HG03064 (cell line): ENCODE measurements at regions not wholly inside any gene's neighbourhood (a gene's known extent, or its start where the extent isn't known, plus 50 kb on each side); places are given as distances from the start of the nearest gene placed in this dataset.
"Not testable (repeated sequence)": the region's sequence is repeated elsewhere in the genome, so short reads cannot be mapped to it uniquely, and the experiment has no call there.

ENCODE experiments used
- ATAC-seq: cut with Tn5 transposase; IDR thresholded peaks from one replicate; pipeline ENCODE4 v1.9.1; 2021; ENCODE audit warnings: low read depth; ENCODE audit not compliant: unreplicated experiment

DNA sequence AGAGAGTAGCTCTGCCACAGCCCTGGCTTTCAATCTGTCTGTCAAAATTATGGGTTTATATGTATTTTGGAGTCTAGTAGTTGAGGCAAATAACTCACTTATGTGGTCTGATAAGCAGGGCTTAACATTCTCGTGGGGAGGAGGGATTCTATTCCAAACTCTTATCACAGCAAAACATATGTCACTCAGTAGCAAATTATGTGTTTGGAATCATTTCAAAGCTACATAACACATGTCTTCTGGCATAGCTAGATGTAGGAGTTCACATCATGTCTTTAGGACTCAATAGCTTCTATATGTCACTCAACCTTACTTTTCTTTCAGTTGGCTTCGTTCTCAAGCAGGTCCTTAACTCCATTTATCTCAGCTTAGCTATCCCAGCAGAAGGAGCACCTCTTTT, 144.5 kb upstream of the SEMA6A start:
- ATAC-seq: no peak

DNA sequence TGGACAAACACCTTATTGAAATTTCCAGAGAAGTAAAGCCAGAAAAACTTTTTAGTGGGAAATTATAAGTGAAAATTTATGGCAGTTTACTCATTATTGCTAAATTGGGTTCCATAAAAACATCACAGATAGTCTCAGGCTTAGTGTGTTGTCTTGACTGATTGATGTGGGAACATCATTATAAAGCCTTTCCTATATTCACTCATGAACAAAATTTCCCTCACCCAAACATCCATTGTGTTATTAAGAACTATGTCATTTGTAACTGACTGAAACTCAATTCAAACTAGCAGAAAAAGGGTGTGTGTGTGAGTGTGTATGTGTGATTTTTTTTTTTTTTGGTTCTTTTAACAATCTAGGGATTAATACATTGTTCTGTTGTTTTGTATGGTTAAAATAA, 143.7 kb upstream of the SEMA6A start:
- no peak for ATAC-seq

DNA sequence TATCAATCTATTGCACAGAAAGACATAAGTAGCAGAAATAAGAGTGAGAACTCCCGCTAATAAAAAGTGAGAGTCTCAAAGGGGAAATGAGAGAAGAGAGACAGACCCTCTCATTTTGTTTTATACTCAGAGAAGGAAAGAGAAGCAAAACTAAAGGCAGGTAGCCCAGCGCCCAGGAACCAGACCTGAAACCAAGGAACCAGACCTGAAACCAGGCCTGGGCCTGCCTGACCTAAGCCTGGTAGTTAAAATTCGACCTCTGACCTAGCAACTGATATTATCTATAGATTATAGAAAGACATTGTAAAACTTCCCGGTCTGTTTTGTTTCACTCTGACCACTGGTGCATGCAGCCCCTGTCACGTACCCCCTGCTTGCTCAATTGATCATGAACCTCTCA, 134.5 kb upstream of the SEMA6A start:
- ATAC-seq: no peak

DNA sequence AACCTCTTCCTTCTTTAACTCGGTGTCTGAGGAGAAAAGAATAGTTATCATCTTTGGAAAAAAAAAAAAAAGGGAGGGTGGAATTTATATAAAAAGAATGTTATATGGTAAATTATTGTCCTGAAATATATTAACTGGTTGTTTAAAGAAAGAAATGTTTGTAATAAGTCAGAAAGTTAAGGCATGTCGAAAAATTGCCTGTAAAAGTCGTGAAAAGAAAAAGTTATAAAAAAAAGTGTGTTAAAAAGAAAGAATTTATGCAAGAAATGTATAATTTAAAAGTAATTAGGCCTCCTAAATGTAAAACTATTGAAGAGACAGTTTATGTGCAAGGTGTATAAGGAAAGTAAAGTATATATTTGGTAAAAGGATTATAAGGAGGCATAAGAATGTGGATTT, 130.5 kb upstream of the SEMA6A start:
- not testable (repeated sequence) for ATAC-seq

DNA sequence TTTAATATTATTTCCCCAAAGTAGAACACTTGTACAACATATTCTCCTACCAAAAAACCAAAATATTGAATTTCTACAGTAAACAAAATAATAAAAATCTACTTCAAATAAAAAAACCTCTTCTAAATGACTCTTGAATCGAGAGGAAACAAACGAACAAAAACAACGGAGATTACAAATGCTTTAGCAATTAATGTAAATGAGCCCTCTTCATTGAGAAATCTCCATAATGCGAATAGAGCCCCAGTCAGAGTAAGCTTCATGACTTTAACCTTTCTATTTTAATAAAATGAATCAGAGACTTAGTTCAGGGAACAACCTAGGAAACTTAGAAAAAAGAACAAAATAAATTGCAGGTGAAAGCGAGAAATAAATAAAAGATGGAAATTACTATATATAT, 129.3 kb upstream of the SEMA6A start:
- no peak for ATAC-seq

DNA sequence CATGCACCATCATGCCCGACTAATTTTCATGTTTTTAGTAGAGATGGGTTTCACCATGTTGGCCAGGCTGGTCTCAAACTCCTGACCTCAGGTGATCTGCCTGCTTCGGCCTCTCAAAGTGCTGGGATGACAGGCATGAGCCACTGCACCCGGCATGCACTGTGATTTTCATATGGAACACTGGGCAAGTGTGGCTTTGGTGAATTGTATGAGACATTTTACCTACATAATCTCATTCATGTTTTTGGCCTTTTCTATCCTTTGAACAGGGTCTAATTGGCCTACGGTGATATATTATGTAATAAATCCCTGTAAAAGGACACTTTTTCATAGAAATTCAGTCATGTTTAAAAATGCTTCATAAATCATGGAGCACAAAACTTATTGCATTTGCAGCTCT, 128.7 kb upstream of the SEMA6A start:
- ATAC-seq: no peak

DNA sequence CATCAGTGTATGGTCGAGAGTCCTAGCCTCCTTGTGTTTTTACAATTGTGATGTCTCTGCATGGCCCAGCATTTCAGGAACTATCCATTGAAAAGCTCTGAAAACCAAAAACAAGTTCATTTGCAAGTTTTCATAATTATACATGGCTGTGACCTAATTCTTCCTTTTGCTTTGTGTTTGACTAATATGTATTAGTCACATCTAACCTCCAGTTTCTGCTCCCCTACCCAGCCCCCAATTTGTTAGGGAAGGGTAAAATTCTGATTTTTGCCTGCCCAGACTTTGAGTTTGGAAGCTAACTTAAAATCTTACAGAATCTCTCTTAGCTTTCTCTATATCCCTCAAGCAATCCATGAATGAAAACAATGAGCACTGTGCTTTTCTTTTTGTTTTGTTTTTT, 128.2 kb upstream of the SEMA6A start:
- no peak for ATAC-seq

DNA sequence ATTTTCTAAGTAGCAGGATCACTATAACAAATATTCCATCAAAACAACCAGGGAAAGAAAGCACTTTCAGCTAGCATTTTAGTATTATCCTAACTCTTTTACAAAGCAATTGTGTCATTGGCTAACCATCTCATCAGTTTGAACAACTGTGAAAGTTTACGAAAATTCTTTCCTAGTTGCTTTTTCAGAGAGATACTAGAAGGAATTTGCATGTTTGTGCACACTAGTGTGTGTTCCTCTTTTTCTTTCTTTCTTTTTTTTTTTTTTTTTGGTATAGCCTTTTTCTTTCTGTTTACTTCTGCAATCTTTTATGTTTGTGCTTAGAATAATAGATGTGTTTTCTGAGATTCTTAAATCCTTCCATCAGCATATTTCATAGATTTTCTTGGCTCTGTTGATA, 124.7 kb upstream of the SEMA6A start:
- no peak for ATAC-seq

DNA sequence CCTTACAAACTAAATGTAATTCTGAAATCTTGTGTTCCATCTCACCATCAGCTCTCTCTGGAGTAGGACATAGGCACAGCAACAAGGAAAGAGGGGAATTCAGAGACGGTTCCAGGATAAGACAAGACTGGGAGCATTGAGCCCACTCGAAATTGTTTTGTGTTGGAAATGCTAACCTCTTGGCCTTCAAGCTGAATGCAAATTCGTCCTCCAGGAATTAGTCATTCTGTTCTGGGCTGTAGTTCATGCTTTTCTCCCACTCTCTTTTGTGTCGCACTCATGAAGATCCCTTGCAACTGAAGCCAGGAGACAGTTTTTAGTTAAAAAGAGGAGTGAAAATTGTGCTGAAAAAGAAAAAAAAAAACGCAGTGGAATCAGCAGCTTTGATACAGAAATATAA, 121.7 kb upstream of the SEMA6A start:
- peak; percentile 68 for ATAC-seq

DNA sequence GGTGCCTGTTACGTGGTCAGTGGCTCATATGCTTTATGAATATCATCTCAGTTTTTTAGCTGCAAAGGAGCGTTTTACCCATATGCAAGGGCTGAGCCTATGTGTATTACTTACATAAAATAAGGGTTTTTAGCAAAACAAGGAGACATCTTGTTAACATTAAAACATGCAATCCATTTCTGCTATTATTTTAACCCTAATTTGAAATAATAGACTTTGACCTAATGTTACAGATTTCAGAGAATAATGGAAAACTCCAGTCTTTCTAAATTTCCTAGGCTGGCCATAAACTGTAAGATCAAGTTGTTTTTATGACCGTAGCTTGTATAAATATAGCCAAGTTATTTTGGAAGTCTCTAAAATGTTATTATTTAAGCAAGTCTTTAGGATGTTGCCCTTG, 121.1 kb upstream of the SEMA6A start:
- ATAC-seq: no peak

DNA sequence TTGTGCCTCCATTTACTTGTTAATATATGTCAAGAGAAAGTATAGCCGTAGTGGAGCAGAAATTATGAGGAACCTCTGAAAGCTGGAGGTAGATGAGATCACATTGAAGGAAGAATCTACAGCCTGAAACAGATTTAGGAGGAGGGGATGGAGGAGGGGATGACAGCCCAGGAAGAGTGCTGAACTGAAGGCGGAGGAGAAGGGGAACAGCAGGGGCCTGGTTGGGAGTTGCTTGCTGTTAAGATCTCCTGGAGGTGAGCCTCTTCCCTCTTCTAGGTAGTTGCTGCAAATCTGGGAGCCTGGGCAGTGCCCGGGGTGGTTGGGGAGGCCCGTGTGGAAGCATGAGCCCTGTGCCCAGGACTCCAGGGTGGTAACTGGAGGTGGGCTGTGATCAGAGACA, 111.8 kb upstream of the SEMA6A start:
- ATAC-seq: no peak

DNA sequence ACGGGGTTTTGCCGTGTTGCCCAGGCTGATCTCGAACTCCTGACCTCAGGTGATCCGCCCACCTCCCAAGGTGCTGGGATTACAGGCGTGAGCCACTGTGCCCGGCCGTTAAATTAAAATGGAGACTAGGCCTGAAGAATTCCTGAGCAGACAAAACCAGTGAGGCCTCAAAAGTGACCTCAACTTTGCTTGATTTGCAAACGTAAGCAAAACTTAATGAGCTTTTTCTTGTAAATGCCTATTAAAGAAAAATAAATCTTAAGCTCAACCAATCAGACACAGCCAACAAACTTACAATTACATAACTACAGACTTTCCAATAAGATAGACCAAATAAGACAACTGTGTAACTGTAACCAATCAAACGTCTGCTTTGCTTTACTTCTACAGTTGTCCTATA, 111.3 kb upstream of the SEMA6A start:
- no peak for ATAC-seq

DNA sequence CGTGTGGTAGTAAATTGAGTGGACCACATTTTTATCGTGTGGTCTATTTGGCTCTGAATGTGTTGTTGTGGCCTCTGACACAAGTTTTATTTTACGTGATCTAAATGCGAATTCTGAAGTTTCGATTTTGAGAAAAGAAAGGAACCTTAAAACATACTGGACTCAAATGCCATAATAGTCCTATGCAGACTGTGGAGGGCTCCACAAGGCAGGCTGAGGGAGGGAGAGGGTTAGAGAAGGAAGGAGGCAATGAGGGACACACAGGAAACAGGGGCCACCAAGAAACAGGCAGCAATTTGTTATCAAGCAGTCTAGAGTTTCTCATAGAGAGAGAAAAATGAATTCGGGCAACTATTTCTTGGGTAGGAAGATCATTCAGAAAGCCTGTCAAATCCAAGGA, 110.4 kb upstream of the SEMA6A start:
- ATAC-seq: no peak

DNA sequence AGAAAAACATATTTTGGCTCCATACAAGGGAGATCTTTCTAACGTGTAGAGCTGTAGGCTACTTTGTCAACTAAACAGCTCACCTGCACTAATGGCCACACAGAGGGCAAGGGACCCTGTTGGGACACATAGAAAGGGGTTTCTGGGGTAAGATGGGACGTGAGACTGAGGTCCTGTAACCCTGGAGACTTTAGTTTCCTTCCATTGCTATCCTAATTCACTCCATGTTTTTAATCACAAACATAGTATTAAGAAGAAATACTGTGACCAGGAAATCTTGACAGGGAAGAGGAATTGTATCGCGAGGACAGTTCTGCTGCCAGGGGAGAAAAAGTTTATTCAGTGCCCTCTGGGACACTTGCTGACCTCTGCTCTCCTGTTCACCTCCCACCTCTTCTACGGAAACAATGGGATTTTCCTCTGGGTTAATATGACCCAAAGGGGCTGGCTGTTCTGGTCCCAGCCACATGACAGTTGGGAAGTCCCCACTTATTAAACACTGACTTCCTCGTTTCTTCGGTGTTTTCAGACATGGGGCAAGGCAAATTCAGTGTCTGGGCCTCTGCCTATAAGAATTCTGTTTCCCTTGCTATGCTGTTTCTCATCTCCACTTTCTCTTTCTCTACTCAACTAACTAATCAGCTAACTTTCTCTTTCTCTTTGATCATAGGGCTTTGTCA, 106.9 kb upstream of the SEMA6A start:
- peak; percentile 95 for ATAC-seq

DNA sequence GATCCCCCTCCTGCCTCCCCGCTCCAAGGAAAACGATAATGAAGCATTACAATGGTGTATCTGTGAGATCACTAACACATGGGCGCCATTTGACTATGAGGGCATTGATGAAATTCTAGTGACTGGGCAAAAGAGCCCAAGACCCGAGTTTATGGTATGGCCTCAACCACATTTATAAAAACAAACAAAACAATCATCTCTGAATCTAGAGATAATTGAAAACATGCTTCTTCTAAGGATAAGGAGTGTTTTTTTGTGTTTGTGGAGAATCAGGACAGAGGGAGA, 100.9 kb upstream of the SEMA6A start:
- ATAC-seq: no peak

DNA sequence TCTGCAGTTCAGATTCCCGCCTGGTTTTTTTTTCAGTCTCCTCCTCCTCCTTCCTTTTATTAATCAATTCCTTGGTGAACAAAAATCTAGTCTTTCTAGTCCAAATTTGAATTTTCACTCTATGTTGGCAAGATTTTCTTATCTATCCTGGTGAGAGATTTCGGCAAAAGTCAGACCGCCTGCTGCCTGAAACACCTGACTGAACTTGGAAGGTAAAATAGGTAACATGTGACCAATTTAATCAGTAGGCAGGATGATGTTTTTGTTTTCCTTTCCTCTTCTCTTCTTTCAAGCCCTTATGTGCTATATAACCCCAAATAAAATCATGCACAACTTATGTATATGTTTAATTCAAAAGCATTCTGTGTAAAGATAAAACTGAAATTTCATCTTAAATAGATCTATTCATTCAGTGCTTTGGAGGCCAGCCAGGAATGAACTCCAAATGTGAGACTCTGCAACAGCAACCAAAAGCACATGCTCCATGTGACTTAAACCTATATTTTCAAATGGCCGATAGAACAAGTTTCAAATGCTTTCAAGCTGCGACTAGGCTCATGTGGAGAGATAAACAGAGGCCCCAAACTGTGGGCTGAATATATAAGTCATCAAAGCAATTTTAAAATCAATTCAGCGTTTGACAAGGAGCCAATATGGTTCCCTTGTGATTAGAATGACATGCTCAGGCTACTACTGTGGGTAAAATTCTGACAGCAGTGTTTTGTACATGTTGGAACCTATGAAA, 100.4 kb upstream of the SEMA6A start:
- ATAC-seq: no peak

DNA sequence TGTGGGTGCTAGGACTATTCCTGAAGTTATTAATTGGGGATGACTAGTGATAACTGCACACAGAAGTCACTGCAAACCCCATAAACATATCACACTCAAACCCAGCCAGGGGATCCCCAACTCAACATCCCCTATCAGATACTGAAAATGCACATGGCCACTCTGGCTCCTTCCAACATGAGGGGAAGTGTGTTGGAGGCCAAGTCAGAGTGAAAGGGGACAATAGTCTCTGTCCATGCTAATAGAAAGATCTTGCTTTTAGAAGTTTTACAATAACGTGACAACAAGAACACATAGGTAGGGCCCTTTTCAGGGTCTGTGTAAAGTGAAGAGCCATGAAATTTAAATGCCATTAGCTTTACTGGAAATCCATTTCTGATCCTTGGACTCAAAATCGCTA, 98.8 kb upstream of the SEMA6A start:
- no peak for ATAC-seq

DNA sequence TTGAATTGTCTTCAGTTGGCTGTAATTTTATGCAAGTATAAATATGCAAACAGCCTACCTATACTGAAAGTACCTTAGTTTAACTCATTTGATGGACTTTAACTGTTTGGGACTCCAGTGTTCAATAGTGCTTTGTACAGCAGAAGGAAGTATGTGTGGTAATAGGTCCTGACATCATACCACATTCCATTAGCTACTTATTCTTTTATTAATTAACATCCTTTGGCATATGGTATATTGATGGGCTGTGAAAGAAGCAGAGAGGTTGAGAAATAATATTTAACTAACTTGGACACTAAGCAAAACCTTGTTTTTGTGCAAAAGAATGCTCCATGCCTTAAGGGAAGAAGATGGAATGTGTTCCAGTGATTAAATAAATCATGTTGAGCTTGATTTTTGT, 97.6 kb upstream of the SEMA6A start:
- no peak for ATAC-seq

DNA sequence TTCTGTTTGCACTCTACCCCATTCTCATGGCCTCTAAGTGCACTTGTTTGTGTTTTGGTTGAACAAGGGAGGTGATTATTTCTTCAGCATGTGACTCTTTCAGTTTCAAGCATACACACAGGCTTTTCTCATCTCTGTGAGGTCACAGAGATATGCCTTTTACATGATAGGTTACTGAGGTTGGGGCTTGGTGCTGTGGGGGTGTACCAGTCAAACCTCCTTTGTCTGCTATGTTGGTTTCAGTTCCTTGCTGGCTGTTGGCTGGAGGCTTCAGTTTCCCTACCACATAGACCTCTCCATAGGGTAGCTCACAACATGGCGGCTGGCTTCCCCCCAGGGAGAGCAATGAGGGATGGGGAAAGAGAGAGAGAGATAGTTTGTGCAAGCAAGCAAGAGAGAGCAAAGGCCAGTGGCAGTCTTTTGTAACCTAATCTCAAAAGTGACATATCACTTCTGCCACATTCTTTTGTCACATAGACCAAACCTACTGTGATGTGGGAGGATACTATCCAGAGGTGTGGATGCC, 96.7 kb upstream of the SEMA6A start:
- ATAC-seq: peak; percentile 91

DNA sequence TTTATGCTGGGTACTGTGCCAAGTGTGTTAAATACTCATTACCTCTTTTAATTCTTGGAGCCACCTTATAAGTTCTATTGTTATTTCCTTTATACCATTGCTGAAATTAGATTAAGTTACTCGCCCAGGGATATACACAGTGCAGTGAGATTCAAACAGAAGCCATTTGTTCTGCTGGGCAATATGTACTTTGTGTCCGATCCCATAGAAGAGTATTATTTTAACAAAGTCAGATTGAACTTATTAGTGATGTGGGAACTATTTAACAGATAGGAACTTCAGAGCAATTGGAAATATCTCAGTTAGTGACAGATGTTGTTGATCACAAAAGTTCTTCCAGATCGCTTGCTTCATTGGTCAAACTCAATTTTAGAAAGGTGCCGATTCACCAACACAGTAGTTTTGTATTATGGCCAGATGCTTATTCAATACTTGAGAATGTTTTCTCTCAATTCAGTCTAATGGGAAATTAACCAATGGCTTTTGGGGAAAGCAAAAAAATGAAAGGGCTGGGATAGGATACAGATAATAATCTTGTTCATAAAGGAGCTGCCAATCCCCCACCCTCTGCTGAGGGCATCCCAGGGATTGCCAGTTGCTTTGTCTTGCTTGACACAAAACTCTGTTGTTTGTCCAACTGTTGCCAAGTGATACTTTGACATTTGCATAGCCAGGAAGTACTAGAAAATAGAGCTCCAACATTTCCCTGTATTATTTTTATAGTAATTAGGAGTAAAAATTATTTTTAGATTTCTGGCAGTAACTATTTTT, 94.8 kb upstream of the SEMA6A start:
- no peak for ATAC-seq

DNA sequence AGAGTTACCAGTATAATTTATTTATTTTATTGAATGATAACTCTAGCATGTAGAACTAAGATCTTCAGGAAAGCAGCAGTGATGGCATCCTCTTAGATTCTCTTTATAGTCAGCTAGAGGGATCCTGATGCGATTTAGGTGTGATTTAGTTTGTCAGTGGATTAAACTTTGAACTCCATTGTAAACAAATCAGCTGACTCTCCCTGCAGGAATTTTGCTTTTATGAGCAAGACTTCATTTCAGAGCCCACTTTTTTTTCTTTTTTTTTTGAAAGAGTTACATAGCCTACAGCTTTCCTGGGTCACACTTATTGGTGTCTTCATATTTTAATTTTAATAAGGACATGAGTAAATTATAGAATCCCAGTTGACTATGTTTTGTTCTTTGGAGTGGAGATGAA, 93.8 kb upstream of the SEMA6A start:
- no peak for ATAC-seq

DNA sequence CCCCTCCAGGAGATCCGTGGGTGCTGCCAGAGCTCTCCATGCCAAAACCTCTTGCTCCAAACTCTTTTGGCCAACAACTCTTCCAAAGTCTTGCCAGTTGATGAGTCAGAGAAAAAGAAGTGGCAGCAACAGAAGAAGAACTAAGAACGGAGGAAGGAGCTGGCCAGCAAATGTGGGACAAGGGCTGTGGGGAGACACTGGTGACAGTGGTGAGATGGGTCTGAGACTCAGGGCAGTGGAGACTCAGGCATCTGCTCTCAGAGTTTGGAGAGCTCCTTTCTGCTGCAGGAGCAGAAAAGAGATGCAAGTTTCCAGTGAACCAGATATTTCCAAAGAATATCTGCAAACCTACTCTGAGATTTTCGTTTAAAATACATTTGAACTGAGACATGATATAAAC, 92.3 kb upstream of the SEMA6A start:
- ATAC-seq: no peak
